NCI-H2107 treated with DMSO at 0.1 percent for 48 hours (cell line): ENCODE measurements at regions not wholly inside any gene's neighbourhood (a gene's known extent, or its start where the extent isn't known, plus 50 kb on each side); places are given as distances from the start of the nearest gene placed in this dataset.
"Not testable (repeated sequence)": the region's sequence is repeated elsewhere in the genome, so short reads cannot be mapped to it uniquely, and the experiment has no call there.

Source experiments
- DNase-seq: peaks from one replicate; lab custom pipeline; 2025; ENCODE audit not compliant: unreplicated experiment; lab: John Stamatoyannopoulos, UW

- DNase-seq: no peak
Measured at GRCh38 chr4:130044788-130045531, 949.0 kb downstream of the C4orf33 start.

DNA sequence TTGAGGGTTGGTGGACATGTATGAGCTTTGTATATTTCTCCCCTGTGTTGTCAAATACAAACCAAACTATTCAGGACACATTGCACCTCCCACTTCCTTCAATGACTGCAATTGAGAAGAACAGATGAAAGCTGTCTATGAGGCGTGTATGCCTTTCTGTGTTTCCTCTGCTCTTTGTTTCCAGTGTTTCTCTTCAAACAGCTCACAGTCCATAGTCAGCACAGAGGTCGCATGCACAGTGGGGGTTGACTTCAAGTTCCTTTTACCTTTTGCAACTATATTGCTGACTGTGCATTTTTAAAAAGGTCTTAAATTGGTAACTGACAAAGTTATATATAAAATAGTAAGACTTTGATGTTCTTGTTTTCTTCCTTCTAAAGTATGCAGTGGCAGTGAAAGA lies 957.8 kb downstream of the C4orf33 start:
- DNase-seq: no peak

DNA sequence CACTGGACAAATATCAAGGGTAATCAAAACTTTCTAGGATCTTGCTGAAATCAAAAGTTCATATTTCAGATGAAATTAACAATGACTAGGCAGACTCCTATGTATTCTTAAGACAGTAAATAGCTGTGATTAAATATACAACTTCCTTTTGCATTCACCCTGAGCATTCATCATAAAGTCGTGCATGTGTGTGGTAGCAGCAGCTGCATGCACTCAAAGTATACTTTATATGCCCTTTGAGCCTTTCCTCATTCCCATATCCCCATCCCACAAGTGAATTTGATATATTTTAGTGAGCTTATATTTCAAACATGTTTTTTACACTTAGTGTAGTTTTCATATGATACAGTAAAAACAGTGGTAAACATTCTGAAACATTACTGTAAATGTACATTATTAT lies 959.0 kb downstream of the C4orf33 start:
- no peak for DNase-seq

DNA sequence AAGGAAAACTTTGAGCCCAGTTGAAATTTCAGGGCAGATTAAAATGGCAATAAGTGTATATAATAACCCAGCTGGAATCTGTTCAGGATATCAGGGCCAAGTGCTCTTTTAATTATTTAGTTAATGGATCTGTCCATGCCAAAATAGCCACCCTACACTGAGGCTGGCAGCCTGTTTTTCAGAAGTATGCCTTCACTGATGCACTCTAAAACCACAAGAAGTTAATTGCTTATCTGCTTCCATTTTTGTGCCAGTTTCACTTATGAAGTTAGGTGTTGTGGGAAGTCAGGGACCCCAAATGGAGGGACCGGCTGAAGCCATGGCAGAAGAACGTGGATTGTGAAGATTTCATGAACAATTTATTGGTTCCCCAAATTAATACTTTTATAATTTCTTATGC lies 960.3 kb downstream of the C4orf33 start:
- DNase-seq: no peak

GRCh38 chr4:130064471-130064870 lies 968.5 kb downstream of the C4orf33 start:
- DNase-seq: no peak

GRCh38 chr4:130067419-130067818 lies 971.5 kb downstream of the C4orf33 start:
- no peak for DNase-seq

GRCh38 chr4:130068072-130068471 lies 972.1 kb downstream of the C4orf33 start:
- DNase-seq: no peak

GRCh38 chr4:130071746-130072145 lies 975.8 kb downstream of the C4orf33 start:
- no peak for DNase-seq

GRCh38 chr4:130073145-130073790 lies 977.3 kb downstream of the C4orf33 start:
- DNase-seq: no peak

DNA sequence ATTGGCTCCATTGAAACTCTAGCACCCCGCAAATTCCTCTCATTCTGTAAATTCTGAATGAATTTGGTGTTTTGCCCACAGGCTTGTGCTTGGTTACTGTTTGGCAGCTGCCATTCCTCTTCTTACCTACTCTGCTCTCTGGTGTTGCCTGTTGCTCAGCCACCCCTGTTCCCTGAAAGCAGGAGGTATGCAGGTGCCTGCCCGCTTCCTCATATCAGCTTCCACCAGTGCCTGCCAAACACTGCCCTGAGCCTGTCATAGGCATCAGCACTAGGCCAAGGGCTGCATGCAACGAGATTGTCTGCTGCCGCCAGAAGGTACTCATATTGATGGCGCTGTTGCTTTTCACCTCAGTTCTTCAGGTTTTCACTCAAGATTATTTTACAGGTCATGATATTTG lies 978.1 kb downstream of the C4orf33 start:
- DNase-seq: no peak

GRCh38 chr4:130077275-130077674 lies 981.3 kb downstream of the C4orf33 start:
- no peak for DNase-seq

GRCh38 chr4:130079027-130079426 lies 983.1 kb downstream of the C4orf33 start:
- DNase-seq: not testable (repeated sequence)

- no peak for DNase-seq
Measured at GRCh38 chr4:130080872-130081451, 985.0 kb downstream of the C4orf33 start.

GRCh38 chr4:130090427-130090826 lies 994.5 kb downstream of the C4orf33 start:
- no peak for DNase-seq

DNA sequence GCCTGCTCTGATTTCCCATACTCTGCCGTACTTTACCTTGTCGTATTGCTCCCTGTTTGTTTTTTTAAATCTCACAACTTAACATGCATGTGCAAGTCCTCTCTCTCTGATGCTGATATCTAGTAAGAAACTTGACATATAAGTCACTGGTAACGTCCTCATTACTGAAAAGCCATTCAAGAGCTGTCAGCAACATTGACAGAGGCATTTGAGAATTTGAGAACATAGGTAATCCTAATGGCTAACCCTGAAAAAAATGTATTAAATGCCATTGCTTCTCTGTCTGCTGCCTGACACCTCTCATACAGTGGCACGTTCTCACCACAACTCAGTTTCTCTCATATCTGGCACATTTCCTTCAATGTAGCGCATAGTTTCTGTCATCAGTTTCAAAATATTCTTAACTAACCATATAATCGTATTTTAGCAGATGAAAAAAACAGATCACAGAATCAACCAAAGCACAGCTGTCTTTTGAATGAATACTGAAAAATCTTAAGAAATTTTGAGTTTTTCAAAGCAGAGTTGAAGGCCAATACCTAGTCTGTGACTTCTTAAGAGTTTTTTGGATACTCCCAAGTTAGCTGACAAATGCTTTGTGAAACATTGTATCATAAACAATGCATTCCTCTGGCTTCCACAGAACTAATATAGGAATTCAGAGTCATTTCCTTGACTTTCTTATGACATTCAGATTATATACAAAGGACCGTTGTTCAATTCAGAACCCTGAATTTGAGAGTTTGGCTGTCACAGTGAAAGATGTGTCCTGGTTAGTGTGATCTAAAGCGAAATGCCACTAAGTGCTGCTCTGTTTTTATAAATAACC lies 996.4 kb downstream of the C4orf33 start:
- no peak for DNase-seq

DNA sequence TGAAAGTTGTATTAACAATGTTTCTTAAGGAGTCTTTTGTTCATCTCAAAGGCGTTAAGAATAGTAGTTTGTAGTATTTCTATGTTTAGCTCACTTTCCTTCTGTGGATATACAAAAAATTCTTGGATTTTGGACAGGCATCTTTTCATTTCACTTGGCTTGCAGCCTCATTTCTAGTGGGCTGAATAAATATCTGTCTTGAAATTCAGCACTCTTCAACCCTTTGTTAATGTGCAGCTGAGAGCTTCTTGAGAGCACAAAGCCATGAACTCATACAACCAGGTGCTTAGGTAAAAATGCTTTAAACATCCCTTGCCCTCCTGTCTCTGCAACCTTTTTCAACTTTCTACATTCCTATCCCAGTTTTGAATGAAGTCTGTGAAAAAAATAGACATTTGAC lies 1003.2 kb downstream of the C4orf33 start:
- no peak for DNase-seq

GRCh38 chr4:130110189-130110588 lies 1014.2 kb downstream of the C4orf33 start:
- no peak for DNase-seq

DNA sequence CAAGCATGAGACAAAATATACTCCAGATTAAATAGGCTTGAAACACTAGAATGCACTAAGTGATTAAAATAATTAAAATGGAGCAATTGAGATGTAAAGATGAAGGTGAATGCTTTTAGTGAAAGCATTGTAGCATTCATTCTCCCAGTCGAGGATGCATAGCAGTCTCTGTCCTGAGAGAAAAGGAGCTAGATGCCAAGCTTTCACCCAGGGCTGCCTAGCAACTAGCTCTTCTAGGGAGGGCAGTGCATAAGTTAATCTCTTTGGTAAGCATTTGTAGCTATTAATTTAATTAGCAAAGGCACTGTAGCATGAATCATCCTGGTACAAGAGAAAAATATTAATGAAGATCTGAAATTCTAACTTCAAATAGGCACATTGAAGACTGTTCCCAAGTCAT lies 1014.8 kb downstream of the C4orf33 start:
- no peak for DNase-seq

GRCh38 chr4:130124066-130124465 lies 1028.1 kb downstream of the C4orf33 start:
- DNase-seq: no peak

GRCh38 chr4:130125467-130125866 lies 1029.5 kb downstream of the C4orf33 start:
- DNase-seq: no peak

GRCh38 chr4:130127297-130127696 lies 1031.3 kb downstream of the C4orf33 start:
- DNase-seq: no peak

- DNase-seq: no peak
Measured at GRCh38 chr4:130131536-130131935, 1035.6 kb downstream of the C4orf33 start.
